Progenitor cell of endocrine pancreas (in vitro differentiated cells): ENCODE measurements at regions not wholly inside any gene's neighbourhood (a gene's known extent, or its start where the extent isn't known, plus 50 kb on each side); places are given as distances from the start of the nearest gene placed in this dataset.

Experiments
- DNase-seq: peaks from one replicate; pipeline ENCODE4 v3.0.0; 2021; ENCODE audit warnings: low spot score; ENCODE audit not compliant: unreplicated experiment
- H3K27ac Mint-ChIP-seq: 2 replicates; pipeline ENCODE4 v1.8.0; 2021; ENCODE audit warnings: mild to moderate bottlenecking, moderate library complexity, mixed read lengths
- H3K27me3 Mint-ChIP-seq: 2 replicates; pipeline ENCODE4 v1.8.0; 2021; ENCODE audit warnings: mixed read lengths
- H3K36me3 Mint-ChIP-seq: 2 replicates; pipeline ENCODE4 v1.8.0; 2022; ENCODE audit warnings: mixed read lengths; ENCODE audit not compliant: insufficient read depth
- H3K4me1 Mint-ChIP-seq: 2 replicates; pipeline ENCODE4 v1.8.0; 2021; ENCODE audit warnings: low read depth, mixed read lengths
- H3K4me3 Mint-ChIP-seq: 2 replicates; pipeline ENCODE4 v1.8.0; 2021; ENCODE audit warnings: low read depth, mild to moderate bottlenecking, moderate library complexity, mixed read lengths
- H3K9me3 Mint-ChIP-seq: 2 replicates; pipeline ENCODE4 v1.8.0; 2021; ENCODE audit warnings: low read depth, mixed read lengths
- CTCF ChIP-seq: fragments of 200-600 bp; sonication (generic); IDR thresholded peaks from one replicate; pipeline ENCODE4 v1.5.0; 2021; ENCODE audit warnings: antibody characterized with exemption, mild to moderate bottlenecking; ENCODE audit not compliant: unreplicated experiment

GRCh38 chr12:77767335-77767734, 63.4 kb upstream of the NAV3 start:
- Mint-ChIP-seq H3K27me3 (no peaks in the 10 kb centered on the region), H3K4me3 (no peak overlapping the region), H3K9me3 (no peaks in the 10 kb centered on the region)

DNA sequence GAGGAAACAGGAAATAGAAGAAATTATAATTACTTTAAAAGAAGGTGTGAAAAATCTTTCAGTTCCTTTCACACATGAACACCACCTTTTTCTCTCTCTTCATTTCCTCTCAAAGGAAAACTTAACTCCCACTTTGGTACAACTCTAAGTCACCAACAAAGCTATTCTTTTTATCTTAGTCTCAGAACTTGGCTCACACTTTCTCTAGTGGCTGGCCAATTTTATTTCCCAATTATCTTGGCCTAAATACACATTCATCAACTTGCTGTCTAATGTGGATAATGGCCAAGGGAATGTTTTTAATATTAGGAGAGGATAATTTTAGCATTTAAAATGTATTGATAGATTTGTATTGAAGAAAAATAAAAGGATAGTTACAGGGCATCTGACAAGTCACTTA, 64.5 kb upstream of the NAV3 start:
- Mint-ChIP-seq H3K4me3 (no peak overlapping the region), H3K4me1 (no peaks in the 10 kb centered on the region), H3K27me3 (no peaks in the 10 kb centered on the region), H3K36me3 (no peaks in the 10 kb centered on the region), H3K9me3 (no peaks in the 10 kb centered on the region), H3K27ac (no peak overlapping the region)
- TF ChIP-seq CTCF = no peak
- no peak for DNase-seq

More at GRCh38 chr12:77767335-77767734, 63.4 kb upstream of the NAV3 start:
- Mint-ChIP-seq H3K27ac (no peak overlapping the region), H3K36me3 (no peaks in the 10 kb centered on the region), H3K4me1 (no peaks in the 10 kb centered on the region)
- DNase-seq = no peak
- no peak for TF ChIP-seq CTCF

GRCh38 chr12:77761286-77761685, 69.4 kb upstream of the NAV3 start:
- TF ChIP-seq CTCF = no peak
- no peaks in the 10 kb centered on the region for H3K4me1 Mint-ChIP-seq
- no peak overlapping the region for H3K27ac Mint-ChIP-seq

GRCh38 chr12:77760271-77761025, 70.2 kb upstream of the NAV3 start:
- no peak for TF ChIP-seq CTCF
- no peaks in the 10 kb centered on the region for H3K36me3 Mint-ChIP-seq
- H3K9me3 Mint-ChIP-seq = no peaks in the 10 kb centered on the region
- no peak overlapping the region for H3K27ac Mint-ChIP-seq
- DNase-seq = no peak
- no peaks in the 10 kb centered on the region for H3K4me1 Mint-ChIP-seq
- H3K27me3 Mint-ChIP-seq = no peaks in the 10 kb centered on the region
- H3K4me3 Mint-ChIP-seq = no peak overlapping the region

More at GRCh38 chr12:77761286-77761685, 69.4 kb upstream of the NAV3 start:
- Mint-ChIP-seq H3K4me3 (no peak overlapping the region), H3K36me3 (no peaks in the 10 kb centered on the region), H3K27me3 (no peaks in the 10 kb centered on the region), H3K9me3 (no peaks in the 10 kb centered on the region)
- DNase-seq = no peak

DNA sequence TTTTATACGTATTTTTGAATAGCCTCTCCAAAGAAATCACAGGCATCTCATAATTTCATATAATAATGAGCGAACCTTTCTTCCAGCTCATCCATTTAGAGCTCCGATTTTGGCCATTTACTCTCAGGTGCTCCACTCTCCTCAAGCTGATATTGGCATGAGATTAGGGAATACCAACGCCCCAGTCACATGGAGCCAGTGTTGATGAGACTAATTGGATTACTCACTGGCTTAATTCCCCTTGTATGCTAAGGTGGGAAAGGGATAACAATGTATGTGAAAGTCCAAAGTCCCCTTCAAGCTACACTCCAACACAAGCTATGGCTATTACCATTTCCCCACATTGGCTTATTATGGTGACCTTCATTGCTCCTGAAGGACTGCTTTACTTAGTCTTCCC, 76.6 kb upstream of the NAV3 start:
- TF ChIP-seq CTCF = no peak
- Mint-ChIP-seq H3K4me3 (no peak overlapping the region), H3K27me3 (no peaks in the 10 kb centered on the region), H3K27ac (peak overlapping the region; percentile 51), H3K9me3 (no peaks in the 10 kb centered on the region), H3K36me3 (no peaks in the 10 kb centered on the region), H3K4me1 (peaks cover 3% of the 10 kb centered on the region)
- no peak for DNase-seq
